Right forelimb (tissue), 1 donor: ENCODE measurements at regions not wholly inside any gene's neighbourhood (a gene's known extent, or its start where the extent isn't known, plus 50 kb on each side); places are given as distances from the start of the nearest gene placed in this dataset.
"Not testable (repeated sequence)": the region's sequence is repeated elsewhere in the genome, so short reads cannot be mapped to it uniquely, and the experiment has no call there.

ENCODE experiments used
- DNase-seq: peaks from one replicate; pipeline ENCODE4 v3.0.0-alpha.2; 2018

DNA sequence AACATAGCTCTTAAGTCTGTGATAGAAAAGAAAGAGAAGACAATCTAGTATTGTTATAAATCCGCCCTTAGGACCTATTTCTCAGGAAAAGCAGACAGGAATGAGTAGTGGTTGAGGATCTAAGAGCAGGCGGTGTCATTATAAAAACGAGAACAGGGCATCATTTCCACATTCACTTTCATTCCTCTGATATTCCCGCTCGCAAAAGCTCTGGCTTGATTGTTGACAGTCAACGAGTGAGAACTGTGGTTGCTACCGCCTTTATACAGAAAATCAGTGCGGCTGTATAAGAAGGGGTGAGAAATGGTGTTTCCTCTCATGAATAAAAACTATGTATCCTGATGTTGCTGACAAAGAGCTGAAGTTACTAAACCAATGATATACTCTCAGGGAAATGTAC lies 1409.6 kb upstream of the WWC1 start:
- DNase-seq: no peak

DNA sequence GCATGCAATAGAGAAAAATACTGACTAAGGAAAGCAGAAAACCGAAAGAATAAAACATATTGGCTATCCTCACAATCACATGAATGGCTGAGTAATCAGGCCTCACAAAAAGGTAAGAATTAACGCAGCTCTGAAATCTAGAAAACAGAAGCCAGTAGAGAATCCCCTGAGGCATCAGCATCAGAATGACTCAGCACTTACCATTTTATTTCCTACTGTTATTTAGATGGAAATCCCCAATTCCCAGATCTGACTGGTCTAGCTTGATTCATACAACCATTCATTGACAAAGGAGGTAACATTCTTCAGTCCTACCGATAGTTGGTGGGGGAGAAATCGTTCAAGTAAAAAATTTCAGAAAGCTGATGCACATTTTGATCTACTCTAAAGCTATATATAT lies 1408.4 kb upstream of the WWC1 start:
- DNase-seq: no peak

DNA sequence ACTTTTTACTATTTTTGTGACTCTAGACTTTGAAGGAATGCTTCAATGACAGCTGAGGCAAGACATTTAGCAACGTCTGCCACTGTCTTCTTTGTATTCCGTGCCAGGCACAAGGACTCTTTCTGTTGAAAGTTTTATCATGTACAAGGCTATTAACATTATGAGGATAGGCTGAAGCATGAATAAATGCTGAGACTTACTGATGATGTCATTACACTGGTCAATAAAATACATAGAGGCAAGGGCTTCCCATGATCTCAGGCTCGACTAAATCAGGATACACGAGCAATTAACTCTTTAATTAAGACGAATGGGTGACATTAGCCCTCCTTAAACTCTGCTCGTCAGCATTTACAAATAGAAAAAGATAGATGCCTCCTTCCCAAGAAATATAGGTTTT lies 1393.3 kb upstream of the WWC1 start:
- no peak for DNase-seq

DNA sequence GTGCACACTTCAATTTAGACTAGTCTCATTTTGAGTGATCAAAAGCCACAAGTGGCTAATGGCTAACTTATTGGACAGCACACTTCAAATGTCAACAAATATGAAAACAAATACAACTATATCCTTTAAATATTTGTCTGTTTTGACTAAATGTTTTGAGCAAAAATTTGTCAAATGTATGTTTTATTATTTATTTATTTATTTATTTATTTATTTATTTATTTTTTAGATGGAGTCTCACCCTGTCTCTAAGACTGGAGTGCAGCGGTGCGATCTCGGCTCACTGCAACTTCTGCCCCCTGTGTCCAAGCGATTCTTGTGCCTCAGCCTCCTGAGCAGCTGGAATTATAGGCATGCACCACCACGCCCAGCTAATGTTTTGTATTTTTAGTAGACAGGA lies 1392.1 kb upstream of the WWC1 start:
- DNase-seq: no peak

DNA sequence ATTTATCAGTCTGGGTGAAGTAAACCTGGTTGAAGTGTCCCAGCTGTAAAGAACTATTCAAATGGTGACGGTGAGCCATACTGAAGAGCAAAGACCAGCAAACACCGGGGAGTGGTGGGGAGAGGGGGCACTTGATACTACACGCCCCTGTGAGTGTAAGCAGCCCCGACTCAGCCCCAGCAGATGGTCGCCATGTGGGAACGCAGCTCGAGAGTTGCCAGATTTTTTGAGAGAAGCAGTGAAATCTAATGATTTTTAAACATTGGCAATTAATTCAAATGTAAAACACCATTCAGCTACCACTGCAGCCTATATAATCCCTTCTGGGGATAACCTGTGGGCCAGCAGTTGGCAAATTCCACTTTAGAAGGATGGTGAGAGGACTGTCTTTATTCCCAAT lies 1386.9 kb upstream of the WWC1 start:
- DNase-seq: no peak

DNA sequence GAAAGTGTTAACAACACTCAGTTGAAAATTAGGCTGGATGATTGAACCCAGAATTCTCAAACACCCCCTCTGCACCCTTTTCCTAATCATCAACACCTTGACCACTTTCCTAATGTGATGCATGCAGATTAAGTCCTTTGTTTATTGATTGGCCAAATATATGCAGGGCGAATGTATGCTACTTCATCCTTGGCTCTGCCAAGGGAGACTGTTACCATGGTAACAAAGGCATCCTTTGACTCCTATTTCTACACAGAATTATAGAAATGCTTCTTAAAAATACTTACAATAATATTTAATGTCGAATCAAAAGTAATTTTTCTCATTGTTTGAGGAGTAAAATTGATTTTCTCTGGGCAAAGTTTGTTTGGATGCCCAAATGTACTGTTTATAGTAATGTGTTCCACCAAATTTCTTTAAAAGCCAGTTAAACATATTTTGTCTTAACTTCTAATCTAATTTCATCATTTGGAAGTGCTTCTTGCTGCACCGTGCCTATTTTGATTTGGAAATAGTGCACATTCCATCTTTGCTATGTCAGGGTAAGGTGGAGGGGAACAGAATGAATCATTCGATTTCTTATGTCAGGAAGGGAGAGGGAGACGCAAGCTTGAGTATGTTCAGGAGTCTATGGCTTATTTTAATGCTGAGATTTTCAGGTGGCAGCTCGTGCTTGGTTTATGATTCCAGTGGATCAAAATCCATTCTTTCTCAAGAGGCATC lies 1384.3 kb upstream of the WWC1 start:
- DNase-seq: no peak

DNA sequence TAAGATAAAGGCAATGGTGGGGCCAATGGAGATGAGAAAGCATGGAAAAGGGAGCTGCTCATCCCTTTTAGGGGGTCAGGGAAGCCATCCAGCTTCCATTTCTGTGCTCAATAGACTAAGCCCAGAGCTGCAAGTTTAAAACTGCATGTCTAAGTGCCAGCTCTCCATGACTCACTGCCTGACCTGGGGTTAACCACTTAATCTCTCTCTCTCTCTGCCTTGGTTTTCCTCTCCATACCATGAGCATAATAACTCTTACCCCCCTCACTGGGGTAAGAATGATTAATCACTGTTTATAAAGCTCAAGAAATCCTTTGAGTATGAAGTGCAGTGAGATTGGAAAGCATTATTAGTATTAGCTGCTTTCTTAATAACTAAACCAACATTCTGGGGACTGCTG lies 1382.4 kb upstream of the WWC1 start:
- no peak for DNase-seq

DNA sequence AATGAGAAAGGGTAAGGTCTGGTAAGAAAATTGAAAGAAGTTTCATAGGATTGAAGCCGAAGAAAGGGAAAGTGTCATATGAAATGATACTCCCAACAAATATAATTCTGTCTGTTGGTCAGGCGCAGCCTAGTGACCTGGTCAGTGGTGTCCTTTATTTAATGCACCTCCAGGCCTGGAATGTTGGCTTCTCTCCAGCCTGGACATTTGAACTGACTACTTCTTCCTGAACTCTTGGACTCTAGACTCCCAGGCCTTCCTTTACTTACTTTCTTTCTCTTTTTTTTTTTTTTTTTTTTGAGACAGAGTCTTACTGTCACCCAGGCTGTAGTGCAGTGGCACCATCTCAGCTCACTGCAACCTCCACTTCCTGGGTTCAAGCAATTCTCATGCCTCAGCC lies 1381.5 kb upstream of the WWC1 start:
- no peak for DNase-seq

DNA sequence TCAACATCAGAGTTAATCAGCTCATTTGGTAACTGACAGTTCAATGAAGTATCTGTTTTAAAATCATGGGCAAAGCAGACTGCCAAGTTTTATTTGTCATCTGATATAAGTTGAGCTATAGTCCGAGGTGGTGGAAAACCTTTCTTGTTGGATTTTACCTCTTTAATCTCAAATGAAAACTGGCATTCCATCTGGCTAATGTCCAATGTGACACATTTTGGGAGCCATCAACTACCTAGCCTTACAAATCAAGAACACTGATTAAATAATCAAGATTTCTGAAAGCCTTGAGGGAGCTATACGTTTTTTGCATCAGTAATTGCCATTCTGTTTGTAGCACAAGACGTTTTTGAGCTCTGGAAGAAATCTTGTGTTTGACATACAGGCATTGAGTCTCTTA lies 1380.5 kb upstream of the WWC1 start:
- DNase-seq: no peak

DNA sequence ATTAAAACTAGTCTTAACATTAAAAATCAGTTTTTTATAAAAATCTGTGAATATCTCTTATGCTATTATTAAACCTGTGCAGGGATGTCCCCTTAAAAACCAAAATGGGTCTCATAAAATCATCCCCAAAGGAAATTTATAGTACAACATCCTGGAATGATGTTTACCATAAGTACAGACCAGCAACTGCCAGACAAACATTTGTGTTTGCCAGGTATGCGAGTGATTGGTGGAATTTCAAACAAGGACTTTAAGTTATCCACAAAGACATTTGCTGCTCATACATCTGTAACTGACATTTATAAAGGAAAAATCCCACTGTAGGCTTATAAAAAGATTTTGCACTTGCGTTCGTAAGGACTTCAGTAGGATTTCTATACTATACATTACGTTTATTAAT lies 1375.4 kb upstream of the WWC1 start:
- no peak for DNase-seq

DNA sequence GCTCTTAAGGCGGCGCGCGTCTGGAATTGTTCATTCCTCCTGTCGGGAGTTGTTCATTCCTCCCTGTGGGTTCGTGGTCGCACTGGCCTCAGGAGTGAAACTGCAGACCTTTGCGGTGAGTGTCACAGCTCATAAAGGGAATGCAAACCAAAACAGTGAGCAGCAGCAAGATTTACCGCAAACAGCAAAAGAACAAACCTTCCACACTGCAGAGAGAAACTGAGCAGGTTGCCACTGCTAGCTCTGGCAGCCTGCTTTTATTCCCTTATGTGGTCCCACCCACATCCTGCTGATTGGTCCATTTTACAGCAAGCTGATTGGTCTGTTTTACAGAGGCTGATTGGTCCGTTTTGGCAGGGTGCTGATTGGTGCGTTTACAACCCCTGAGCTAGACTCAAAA lies 1365.3 kb upstream of the WWC1 start:
- no peak for DNase-seq

DNA sequence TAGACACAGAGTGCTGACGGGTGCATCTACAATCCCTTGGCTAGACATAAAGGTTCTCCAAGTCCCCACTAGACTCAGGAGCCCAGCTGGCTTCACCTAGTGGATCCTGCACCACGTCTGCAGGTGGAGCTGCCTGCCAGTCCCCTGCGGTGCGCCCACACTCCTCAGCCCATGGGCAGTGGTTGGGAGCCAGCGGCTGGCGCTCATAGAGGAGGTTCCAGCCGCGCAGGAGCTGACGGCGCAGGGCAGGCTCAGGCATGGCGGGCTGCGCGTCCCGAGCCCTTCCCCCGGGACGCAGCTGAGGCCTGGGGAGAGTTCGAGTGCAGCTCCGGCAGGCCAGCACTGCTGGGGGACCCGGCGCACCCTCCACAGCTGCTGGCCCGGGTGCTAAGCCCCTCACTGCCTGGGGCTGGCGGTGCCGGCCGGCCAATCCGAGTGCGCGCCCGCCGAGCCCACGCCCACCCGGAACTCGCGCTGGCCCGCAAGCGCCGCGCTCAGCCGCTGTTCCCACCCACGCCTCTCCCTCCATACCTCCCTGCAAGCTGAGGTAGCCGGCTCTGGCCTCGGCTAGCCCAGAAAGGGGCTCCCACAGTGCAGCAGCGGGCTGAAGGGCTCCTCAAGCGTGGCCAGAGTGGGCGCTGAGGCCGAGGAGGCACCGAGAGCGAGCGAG lies 1364.5 kb upstream of the WWC1 start:
- not testable (repeated sequence) for DNase-seq

DNA sequence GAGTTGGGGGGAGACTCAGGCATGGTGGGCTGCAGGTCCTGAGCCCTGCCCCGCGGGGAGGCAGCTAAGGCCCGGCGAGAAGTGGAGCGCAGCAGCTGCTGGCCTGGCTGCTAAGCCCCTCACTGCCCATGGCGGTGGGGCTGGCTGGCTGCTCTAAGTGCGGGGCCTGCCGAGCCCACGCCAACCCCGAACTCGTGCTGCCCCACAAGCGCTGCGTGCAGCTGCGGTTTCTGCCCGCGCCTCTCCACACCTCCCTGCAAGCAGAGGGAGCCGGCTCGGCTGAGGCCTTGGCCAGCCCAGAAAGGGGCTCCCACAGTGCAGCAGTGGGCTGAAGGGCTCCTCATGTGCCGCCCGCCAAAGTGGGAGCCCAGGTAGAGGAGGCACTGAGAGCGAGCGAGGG lies 1355.1 kb upstream of the WWC1 start:
- no peak for DNase-seq

DNA sequence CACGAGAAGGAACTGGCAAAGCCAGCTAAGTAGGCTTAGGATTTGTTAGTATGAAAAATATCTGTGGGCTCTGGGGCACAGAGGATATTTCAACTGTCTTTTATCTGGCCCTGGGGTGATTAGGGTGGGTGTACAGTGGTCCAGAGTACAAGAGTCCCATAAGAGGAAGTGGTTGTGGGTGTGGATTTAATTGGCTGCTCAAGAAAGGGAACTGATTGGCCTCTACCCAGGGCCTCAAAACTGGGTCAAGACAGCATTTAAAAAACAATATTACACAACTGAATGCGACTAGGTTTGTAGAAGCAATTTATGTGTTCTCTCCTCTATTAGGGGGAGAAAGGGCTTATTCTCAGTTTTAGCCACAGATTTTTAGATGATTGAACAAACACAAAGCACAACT lies 1353.4 kb upstream of the WWC1 start:
- no peak for DNase-seq

DNA sequence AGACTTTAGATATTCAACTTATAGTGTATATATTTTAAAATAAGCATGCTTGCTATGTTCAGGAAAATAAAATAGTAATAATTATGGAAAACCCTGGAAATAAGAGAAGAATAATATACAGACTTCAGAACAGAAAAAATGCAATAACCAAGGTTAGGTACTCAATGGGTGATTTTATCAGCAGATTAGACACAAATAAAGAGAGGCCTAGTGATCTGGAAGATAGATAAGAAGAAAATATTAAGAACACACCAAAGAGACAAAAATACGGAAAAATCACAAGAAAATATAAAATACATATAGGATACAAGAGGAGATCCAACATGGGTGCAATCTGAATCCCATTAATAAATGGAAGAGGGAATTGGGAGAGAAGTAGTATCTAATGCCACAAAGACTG lies 1348.5 kb upstream of the WWC1 start:
- no peak for DNase-seq

DNA sequence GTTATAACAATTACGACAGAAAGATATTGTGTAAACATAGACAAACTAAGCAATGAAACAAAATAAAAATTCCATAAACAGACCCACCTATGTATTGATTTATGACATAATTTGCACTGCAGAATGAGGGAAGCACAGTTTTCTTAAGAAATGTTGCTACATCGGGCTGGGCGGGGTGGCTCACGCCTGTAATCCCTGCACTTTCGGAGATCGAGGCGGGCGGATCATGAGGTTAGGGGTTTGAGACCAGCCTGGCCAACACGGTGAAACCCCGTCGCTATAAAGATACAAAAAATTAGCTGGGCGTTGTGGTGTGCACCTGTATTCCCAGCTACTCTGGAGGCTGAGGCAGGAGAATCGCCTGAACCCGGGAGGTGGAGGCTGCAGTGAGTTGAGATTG lies 1344.4 kb upstream of the WWC1 start:
- no peak for DNase-seq

DNA sequence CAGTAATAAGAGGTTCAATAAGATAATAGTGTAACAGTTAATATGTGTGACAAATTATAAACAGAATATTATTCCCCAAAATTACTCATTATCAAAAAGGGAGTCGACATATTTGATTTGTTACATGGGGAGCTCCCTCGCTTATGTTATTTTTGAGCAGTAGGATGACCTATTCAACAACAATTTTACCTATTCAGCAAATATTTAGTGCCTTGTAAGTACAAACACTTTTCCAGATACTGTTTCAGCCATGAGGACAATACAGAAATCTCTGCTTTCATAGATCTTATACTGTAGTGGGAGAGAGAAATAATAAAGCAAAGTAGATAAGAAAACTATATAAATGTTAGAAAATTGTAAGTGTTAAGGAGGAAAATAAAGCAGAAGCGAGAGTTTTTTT lies 1342.8 kb upstream of the WWC1 start:
- no peak for DNase-seq

DNA sequence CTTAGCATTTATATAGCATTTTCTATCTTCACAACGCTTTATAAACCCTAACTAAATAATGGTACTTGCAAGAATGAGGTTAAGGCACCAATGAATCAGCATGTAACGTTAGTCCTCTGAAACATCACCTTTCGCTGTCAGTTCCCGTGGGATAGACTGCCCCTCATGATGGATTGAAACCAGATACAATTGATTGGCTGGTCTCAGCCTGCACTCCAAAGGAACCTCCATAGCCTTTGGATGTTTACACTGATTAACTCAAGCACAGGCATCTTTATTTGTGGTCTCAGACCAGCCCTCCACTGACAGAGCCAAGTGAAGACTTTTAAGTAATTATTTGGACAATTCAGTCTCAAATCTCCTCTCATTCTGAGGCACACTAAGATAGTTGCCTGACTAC lies 1339.4 kb upstream of the WWC1 start:
- DNase-seq: no peak

DNA sequence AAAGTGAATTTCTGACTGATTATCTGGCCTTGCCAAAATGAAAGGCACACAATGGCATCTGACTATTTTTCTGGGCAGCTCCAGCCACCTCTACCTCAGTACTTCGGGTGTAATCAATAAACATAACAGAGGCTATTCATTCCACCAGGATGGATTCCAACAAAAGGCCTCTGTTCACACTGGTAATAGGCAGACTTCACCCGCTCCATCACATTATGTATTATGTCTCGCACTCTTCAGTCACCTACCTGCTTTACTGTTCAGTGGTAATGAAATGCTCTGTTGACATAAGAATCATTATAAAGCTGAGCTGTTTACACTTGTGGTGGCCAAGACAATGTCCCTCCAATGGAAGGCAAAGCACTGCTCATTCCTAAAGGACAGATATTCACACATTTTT lies 1333.7 kb upstream of the WWC1 start:
- DNase-seq: no peak

DNA sequence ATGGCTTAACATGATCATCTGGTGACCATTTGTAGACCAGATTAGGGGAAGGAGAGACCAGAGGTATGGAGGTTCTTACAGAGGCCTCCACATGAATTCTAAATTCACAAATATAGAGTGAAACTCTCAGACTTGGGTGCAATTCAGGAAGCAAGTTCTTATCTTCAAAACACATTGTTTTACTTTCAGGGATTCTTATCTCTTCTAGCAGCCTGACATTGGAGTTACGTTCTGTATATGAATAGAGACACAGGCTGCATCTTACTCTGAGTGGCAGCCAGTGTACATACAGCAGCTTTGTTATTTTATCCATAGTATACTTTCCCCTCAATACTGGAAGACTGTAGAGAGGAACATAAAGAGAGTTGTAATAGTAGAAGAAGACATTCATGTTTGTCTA lies 1331.7 kb upstream of the WWC1 start:
- no peak for DNase-seq

DNA sequence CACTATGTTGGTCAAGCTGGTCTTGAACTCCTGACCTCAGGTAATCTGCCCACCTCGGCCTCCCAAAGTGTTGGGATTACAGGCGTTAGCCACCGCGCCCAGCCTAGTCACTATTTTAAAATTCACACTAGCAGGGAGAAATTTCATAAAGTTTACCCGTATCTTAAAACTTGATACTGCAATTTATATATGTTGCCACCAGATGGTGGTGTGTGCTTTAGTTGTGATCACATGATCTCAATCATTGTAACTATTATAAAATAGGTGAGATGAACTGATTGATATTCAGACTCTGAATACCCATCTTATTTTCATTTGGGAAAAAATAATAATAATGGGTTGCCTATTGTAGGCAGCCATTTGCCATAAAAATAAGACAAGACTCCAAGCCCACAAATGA lies 1330.4 kb upstream of the WWC1 start:
- no peak for DNase-seq

DNA sequence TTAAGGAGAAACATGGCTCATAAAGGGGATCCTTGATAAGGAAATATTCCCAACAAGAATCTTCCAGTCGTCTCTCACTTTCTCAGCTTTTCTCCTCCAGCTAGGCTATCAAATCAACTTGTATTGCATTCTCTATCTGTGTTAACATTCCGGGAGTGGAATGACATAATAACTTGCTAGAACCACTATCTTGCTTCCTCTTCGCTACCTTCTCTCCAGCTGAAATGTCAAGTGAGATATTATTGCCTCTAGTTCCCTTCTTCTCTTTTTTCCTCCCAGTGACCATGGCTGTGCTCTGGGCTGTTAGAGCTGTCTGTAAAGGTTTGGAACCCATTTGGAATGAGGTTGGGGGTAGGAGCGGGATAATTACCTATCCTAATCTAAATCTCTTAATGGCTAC lies 1329.5 kb upstream of the WWC1 start:
- DNase-seq: no peak

DNA sequence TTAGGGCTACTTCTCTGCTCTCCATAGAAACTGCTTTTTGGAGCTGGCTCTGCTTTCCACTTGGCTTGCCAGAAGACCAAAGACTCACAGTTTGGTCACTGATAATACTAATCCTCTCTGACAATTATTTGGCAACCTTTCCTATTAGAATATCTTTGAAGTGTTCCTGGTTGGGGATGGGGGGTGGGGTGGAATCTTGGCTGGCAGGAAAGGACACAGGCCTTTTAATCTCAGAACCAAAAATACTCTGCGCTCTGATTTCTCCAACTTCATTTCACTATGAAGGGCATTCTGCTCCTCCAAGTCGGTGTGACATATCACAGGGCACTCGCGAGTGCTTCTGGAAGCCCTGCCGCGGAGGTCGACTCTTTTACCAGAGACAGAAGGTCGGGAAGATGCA lies 1329.0 kb upstream of the WWC1 start:
- DNase-seq: no peak

DNA sequence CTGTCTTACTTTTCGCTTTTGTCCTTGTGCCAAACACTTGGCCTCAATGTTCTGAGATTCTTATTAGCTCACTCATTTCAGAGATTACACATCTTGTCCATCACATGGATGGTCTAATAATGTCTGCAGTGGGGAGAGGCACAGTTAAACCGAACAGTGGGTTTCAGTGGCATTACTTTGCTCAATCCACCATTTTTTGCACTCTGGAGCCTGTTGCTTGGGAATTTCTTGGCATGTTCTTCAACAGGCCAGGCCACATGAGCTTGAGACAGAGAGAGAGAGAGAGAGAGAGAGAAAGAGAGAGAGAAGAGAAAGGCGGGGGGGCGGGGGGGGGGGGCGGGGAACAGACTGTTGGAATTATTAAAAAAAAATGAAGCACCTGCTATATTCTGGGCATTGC lies 1327.8 kb upstream of the WWC1 start:
- no peak for DNase-seq

DNA sequence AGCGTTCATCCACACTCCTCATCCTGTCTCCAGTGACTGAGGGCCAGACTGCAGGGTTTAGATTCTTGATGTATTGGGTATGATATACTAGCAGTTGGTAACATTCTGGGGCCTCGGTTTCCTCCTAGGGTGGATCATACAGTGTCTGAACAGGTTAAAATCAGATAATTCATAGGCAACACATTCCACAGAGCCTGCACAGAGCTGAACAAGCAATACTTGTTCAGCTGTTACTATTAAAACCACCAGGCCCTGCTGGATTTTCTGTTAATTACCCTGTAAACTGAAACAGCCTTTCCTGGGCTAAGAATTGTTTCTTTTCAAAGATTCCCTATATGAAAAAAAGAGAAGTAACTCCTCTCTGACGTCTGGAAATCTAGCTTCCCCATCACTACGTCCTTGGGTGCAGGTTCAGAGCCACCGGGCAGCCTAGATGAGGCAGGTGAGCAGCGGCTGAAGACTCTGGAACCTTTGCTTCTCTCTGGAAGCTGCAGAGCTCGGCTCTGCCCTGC lies 1313.5 kb upstream of the WWC1 start:
- DNase-seq: no peak
